ENCODE measurements at regions not wholly inside any gene's neighbourhood (a gene's known extent, or its start where the extent isn't known, plus 50 kb on each side); places are given as distances from the start of the nearest gene placed in this dataset.

- DNase-seq = no peak
These were observed 54.4 kb upstream of the P2RY1 start for GRCh38 chr3:152780553-152780952.

- DNase-seq = no peak
These were observed 49.9 kb upstream of the P2RY1 start for GRCh38 chr3:152785051-152785450.
